Stimulated activated naive CD4-positive, alpha-beta T cell (primary cell): ENCODE measurements at regions not wholly inside any gene's neighbourhood (a gene's known extent, or its start where the extent isn't known, plus 50 kb on each side); places are given as distances from the start of the nearest gene placed in this dataset.
"Not testable (repeated sequence)": the region's sequence is repeated elsewhere in the genome, so short reads cannot be mapped to it uniquely, and the experiment has no call there.

Source experiments
- DNase-seq, 6 experiments: peaks; one replicate each; lab custom pipeline; 2025; lab: John Stamatoyannopoulos, UW

DNA sequence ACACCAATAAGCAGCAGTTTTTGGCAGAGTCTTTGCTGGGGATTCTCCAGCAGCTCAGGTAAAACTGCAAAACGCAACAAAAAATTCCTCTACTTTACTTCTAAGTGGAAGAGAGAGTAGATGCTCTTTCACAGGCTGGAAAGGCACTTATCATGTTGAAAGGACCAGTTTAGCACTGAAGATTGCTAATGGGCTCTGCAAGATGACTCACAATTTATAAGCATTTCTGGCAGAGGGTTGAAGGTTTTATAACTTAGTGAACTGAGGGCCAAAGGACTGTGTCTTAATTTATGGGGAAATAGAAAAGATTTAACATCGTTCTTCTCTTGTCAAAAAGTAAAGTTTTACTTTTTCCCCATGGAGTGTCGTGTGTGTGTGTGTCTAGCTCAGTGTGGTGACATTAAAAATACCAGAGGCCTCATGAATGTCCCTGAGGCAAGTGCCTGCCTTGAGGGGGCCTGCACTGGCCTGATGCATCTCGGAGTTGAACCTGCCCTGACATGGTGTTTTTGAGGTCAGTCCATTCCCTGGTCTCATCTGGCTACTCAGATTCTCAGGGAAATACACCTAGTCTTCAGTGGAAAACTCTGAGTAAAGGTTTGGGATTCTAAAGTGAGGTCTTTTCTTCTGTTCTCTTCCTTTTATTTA lies 1092.0 kb downstream of the NAALADL2 start:
- no peak for DNase-seq

- DNase-seq = no peak
Observed at GRCh38 chr3:175948041-175948440, 1088.9 kb downstream of the NAALADL2 start.

GRCh38 chr3:175941352-175941751 lies 1082.2 kb downstream of the NAALADL2 start:
- DNase-seq = no peak

DNA sequence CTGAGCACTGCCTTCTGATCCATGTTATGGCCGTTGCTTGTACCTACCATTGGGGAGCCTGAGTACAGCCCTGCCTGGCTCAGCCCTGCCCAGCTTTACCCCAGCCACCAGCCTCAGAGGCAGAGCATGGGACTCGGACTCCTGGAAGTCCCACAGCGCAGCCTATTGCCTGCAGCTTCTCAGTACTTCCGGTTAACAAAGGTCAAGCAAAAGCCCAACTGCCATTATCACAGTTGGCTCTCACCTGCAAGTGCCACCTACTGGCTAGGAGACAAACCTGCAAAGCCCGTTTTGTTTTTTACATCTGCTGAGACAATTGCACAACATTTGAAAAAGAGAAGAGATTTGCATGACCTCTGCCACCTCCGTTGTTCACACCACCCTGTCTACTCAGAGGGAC lies 1081.7 kb downstream of the NAALADL2 start:
- DNase-seq = no peak

DNA sequence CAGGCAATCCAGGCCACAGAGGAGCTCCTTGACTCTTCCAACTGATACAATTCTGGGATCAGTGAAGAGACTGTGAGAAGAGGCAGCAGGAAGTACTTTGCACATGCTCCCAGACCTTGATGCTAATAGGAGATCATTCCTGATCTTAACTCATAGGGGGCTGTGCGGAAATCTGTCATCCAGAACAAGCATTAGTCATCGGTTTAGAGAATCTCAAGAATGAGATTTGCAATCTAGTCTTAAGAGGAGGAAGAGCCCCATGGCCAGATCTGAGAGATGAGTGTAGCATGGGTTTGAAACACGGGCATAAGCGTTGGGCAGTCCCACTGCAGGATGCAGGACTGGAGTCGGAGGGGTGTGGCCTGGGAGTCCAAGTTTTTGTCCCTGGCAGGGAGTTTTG lies 1081.1 kb downstream of the NAALADL2 start:
- DNase-seq = no peak

DNA sequence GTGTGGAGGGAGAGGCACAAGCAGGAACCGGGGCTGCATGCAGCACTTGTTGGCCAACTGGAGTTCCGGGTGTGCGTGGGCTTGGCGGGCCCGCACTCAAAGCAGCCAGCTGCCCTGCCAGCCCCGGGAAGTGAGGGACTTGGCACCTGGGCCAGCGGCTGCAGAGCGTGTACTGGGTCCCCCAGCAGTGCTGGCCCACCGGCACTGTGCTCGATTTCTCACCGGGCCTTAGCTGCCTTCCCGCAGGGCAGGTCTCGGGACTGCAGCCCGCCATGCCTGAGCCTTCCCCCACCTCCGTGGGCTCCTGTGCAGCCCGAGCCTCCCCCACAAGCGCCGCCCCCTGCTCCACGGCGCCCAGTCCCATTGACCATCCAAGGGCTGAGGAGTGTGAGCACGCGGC lies 1078.2 kb downstream of the NAALADL2 start:
- not testable (repeated sequence) for DNase-seq

DNA sequence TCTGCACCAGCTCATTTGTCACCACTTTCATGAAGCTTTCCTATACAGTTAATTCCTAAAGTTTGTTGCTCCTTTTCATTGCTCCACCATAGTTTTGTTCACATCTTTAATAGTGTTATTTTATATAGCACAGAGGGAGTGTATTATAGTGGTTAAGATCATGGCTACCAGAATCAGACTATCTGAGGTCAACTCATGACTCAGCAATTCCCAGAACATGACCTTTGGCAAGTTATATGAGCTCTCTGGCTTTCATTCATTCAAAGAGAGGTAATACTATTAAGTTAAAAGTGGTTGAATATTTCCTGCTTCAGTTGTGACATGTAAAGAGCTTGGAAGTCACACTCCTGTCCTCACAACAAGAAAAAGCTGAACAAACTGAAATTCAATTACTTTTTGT lies 1073.5 kb downstream of the NAALADL2 start:
- DNase-seq = no peak

GRCh38 chr3:175919133-175919532 lies 1060.0 kb downstream of the NAALADL2 start:
- DNase-seq = no peak

- DNase-seq = no peak
Observed at GRCh38 chr3:175916191-175916934, 1057.2 kb downstream of the NAALADL2 start.

DNA sequence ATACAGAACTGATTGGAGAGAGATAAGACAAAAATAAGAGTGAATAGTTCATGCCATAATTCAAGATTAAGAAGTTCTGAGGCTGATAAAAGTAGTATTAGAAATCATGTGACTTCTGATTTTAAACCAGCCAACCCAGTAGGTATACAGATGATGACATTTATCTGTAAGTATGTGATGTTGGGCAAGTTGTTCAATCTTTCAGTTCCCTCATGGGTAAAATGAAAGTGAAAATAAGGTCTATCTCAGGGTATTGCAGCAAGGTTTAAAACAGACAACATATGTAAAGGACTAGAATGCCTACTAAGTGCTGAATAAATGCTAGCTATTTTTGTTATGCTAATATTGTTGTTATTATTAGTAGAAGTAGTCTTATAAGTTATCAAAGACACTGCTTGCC lies 1055.7 kb downstream of the NAALADL2 start:
- DNase-seq = no peak

DNA sequence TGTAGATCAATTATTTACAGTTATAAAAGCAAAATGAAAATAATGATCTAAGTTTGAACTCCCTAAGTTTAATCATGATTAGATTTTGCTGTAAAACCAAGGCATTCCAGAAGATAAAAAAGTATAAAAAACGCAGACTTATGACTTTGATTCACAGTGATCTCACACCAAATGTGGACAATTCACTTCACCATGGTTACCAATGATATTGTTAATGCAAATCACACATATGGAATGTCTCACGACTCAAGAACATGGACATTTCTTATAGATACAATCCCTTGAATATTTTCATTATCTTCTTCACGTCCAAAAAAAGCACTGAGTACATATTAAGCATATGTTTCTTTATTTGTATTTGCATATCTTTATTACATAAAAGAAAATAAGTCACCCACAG lies 1054.2 kb downstream of the NAALADL2 start:
- DNase-seq = no peak

GRCh38 chr3:175911937-175912336 lies 1052.8 kb downstream of the NAALADL2 start:
- DNase-seq = no peak

DNA sequence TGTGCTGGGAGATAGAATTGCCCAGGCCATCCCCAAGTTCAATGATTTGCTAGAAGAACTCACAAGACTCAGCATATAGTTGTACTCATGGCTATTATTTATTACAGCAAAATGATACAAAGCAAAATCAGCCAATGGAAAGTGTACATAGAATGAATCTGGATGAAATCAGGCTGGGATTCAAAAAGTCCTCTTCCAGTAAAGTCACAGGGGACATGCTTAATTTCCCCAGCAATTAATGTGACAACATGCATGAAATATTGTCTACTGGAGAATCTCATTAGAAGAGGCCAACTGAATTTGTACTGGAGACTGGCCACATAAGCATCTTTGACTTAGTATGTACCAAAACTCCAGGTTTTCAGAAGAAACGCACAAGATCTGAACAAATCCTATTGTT lies 1043.1 kb downstream of the NAALADL2 start:
- DNase-seq = no peak

DNA sequence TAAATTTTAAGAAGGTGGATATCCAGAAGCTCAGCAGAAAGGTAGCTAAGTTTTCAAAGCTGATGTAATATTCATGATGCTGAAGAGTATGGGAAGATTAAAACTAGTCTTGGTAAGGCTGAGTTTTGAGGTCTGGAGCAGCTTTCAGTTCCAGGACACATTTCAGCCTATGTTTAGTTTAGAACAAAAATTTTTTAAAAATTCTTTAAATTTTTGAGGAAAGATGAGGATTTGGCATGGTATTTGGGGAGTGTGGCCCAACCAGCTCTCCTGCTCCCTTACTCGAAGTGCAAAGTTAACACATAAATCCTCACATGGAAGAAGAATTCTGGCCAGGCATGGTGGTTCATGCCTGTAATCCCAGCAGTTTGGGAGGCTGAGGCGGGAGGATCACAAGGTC lies 1039.1 kb downstream of the NAALADL2 start:
- no peak for DNase-seq

GRCh38 chr3:175896655-175897054 lies 1037.5 kb downstream of the NAALADL2 start:
- DNase-seq = no peak

DNA sequence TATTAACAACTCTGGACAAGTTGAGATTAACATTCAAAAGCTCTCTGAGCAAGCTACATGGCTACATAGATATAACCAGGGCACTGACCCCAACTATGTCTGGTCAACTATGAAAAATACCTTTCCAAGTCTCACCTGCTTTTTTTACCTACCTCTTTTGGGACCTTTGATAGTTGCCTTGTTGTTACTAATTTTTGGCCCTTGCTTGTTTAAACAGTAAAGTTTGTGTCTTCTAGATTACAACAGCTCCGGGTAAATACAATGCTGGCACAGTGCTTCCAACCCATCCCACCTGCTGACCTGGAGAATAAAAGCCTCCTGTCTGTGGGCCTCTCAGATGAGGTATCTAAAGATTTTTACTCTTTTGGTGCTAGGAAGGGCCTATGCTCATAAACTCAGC lies 1036.6 kb downstream of the NAALADL2 start:
- DNase-seq = no peak

DNA sequence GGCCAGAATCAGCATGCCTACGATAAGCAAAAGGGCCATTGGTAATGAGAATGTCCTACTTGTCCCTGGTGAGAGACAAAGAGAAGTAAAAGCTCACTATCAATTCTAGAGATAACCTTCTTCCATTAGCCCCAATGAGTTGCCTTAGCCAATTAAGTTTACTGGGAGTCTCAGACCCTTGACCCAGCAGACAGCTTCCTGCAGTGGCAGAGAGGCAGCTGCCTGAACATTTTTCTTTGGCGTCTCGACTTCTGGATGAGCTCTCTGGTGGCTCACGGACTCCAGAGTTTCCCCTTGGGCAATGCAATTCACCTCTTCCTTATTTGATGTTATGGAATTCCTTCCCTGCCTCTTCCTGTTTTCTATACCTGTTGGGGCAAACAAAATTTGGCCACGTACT lies 1034.4 kb downstream of the NAALADL2 start:
- DNase-seq = no peak

DNA sequence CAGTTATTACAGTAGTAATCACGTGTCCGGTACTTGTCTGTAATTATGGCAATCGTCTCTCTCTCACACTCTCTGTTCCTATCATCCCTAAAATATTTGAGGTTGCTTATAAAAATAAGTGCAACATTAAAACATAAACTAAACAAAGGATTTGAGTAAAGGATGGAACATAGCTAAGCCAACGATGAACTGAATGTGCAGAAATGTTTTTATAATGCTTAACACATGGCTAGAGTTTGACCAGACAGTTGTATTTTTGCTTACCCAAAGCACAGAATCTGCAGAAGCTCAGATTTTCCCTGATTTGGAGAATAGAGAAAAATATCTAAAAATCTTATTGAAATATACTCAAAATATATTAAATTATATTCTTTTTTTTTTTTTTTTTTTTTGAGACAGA lies 1030.9 kb downstream of the NAALADL2 start:
- no peak for DNase-seq

GRCh38 chr3:175885231-175885766 lies 1026.2 kb downstream of the NAALADL2 start:
- DNase-seq = no peak

GRCh38 chr3:175879417-175879816 lies 1020.3 kb downstream of the NAALADL2 start:
- no peak for DNase-seq

DNA sequence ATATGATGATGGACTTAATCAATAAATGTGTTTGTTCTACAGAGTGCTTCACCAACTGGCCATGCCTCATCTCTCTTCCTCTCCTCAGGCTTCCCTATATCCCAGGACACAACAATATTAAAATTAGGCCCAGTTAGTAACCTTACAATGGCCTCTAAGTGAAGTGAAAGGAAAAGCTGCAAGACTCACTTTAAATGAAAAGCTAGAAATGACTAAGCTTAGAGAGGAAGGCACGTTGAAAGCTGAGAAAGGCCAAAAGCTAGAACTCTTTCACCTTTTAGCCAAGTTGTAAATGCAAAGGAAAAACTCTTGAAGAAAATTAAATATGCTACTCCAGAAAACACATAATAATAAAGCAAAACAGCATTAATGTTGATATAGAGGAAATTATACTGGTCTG lies 1010.3 kb downstream of the NAALADL2 start:
- DNase-seq = no peak

- no peak for DNase-seq
Observed at GRCh38 chr3:175868626-175869025, 1009.5 kb downstream of the NAALADL2 start.

GRCh38 chr3:175865724-175866123 lies 1006.6 kb downstream of the NAALADL2 start:
- DNase-seq = no peak

- DNase-seq = no peak
Observed at GRCh38 chr3:175861916-175862315, 1002.8 kb downstream of the NAALADL2 start.
